Small intestine (tissue), 7 donors: ENCODE measurements at regions not wholly inside any gene's neighbourhood (a gene's known extent, or its start where the extent isn't known, plus 50 kb on each side); places are given as distances from the start of the nearest gene placed in this dataset.

Experiments
- DNase-seq, 2 donors: peaks; one replicate each; pipeline versions ENCODE4 v3.0.0 to v3.0.0-alpha.2; 2013
- FAIRE-seq: peaks from 2 replicates; lab custom pipeline; 2012; peaks lifted over from hg19 to GRCh38; lab: Jason Lieb, UNC
- H3K27ac ChIP-seq, 3 donors: one replicate each; pipeline ENCODE4 v1.5.1; 2013; ENCODE audit warnings: low read length in 2 of 3, mild to moderate bottlenecking in 2 of 3, control low read depth in 1 of 3, inconsistent platforms in 1 of 3, low read depth in 1 of 3, moderate library complexity in 1 of 3
- H3K27me3 ChIP-seq, 3 donors: one replicate each; pipeline ENCODE4 v1.6.1; 2013; ENCODE audit warnings: low read length in 3 of 3, inconsistent platforms in 1 of 3; ENCODE audit not compliant: control insufficient read depth in 3 of 3, insufficient read depth in 3 of 3
- H3K36me3 ChIP-seq, 3 donors: one replicate each; pipeline ENCODE4 v1.6.1; 2013; ENCODE audit warnings: low read length in 3 of 3, inconsistent platforms in 1 of 3, low read depth in 1 of 3, mild to moderate bottlenecking in 1 of 3, moderate library complexity in 1 of 3; ENCODE audit not compliant: control insufficient read depth in 3 of 3, insufficient read depth in 2 of 3
- H3K4me1 ChIP-seq, 3 donors: one replicate each; pipeline ENCODE4 v1.6.1; 2013; ENCODE audit warnings: low read length in 2 of 3, inconsistent platforms in 1 of 3, low read depth in 1 of 3, mild to moderate bottlenecking in 1 of 3, moderate library complexity in 1 of 3; ENCODE audit not compliant: control insufficient read depth in 3 of 3, insufficient read depth in 2 of 3
- H3K4me3 ChIP-seq, 3 donors: one replicate each; pipeline ENCODE4 v1.5.1; 2013; ENCODE audit warnings: low read length in 3 of 3, control low read depth in 1 of 3, inconsistent platforms in 1 of 3, low read depth in 1 of 3, mild to moderate bottlenecking in 1 of 3, moderate library complexity in 1 of 3
- H3K9me3 ChIP-seq, 2 donors: one replicate each; pipeline ENCODE4 v1.6.1; 2013; ENCODE audit warnings: low read depth in 1 of 2, low read length in 1 of 2; ENCODE audit not compliant: control insufficient read depth in 2 of 2, insufficient read depth in 1 of 2
- WGBS, 3 donors: extraction: QIAGEN DNeasy Blood & Tissue Kit; methylation state at CpG; one replicate each; pipeline ENCODE4 v1.1.7; 2013; 5-methylcytosine and 5-hydroxymethylcytosine counted together
- donor health status: healthy with polysubstance abuse.
- donor health status: control.
- donor health status: control.
- donor health status: Bipolar disorder and iron deficiency.
- donor health status: healthy.

DNA sequence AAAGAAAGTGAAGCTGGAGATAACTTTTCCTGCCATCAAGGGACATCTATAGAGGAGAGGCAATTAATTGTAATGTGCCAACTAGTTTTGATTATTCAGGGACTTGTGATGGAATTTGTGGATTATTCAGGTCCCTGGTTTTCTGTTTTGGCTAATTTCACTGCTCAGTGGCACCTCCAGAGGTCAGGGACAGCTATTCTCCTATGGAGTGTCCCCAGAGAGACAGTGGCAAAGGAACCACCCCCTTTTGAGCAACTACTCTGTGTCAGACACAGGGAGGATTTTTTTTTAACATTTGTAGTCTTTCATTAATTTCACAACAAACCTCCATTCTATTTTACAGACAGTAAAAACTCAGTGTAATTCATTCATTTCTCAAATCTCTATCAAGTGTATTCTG is 206.0 kb upstream of the SPRED2 start:
- H3K9me3 ChIP-seq: no peaks in the 10 kb centered on the region
- no peaks in the 10 kb centered on the region for H3K36me3 ChIP-seq
- H3K27ac ChIP-seq: no peak overlapping the region
- H3K27me3 ChIP-seq: peaks cover 2 to 7% (median 3%) of the 10 kb centered on the region in 3 donors
- no peak for DNase-seq
- H3K4me3 ChIP-seq: no peak overlapping the region
- no peaks in the 10 kb centered on the region for H3K4me1 ChIP-seq
- no peak for FAIRE-seq

- Histone ChIP-seq H3K36me3 (no peaks in the 10 kb centered on the region), H3K27ac (no peak overlapping the region), H3K9me3 (no peaks in the 10 kb centered on the region), H3K27me3 (peaks cover 2 to 7% (median 3%) of the 10 kb centered on the region in 3 donors), H3K4me3 (no peak overlapping the region), H3K4me1 (no peaks in the 10 kb centered on the region)
- no peak for DNase-seq
- 44 to 67% (median 63%) methylated on average over 7 of the region's 7 CpGs for WGBS, 3 donors
- FAIRE-seq: no peak
Measured at GRCh38 chr2:65636813-65637483, 204.5 kb upstream of the SPRED2 start.

DNA sequence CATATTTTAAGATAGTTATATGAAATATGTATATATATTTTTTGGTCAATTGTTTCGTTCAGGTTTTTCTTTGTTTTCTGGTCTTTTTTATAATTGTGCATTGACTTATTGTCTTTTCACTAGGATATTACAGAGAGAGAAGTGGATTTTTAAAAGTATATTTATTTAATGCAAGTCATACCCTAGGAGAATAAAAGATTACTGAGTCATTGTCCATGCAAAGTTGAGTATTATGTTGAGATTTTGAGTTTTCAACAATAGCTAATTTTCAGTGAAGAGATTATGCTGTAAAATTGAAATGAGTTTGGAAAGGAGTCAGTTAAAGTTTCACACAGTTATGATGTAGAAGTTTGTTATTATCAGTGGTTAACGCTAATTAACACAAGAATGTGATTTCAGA is 203.6 kb upstream of the SPRED2 start:
- WGBS, 3 donors: 62 to 73% (median 70%) methylated on average over 2 of the region's 2 CpGs
- Histone ChIP-seq H3K4me1 (no peaks in the 10 kb centered on the region), H3K9me3 (no peaks in the 10 kb centered on the region), H3K27ac (no peak overlapping the region), H3K4me3 (no peak overlapping the region), H3K36me3 (no peaks in the 10 kb centered on the region), H3K27me3 (peaks cover 2 to 7% (median 3%) of the 10 kb centered on the region in 3 donors)
- DNase-seq (no peak), FAIRE-seq (no peak)

DNA sequence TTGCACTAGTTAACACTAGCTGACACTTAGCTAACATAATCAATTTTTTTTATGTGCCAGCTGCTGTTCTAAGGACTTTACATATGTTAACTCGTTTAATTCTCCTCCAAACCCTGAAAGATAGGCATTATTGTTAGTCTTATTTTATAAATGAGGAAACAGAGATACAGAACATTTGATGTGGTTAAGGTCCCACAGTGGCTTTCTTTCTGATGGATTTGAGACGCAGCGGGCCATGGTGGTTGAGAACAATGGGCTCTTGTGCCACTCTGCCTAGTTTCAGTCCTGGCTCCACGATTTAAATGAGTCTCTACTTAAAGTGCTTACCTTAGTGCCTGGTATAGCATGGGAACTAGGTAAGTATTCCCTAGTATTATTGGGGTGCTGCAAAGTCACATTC is 201.9 kb upstream of the SPRED2 start:
- Histone ChIP-seq H3K4me1 (no peaks in the 10 kb centered on the region), H3K27me3 (peaks cover 2 to 4% (median 3%) of the 10 kb centered on the region in 3 donors), H3K4me3 (no peak overlapping the region), H3K27ac (no peak overlapping the region), H3K36me3 (no peaks in the 10 kb centered on the region), H3K9me3 (no peaks in the 10 kb centered on the region)
- FAIRE-seq (no peak), DNase-seq (no peak)
- WGBS, 3 donors: 63 to 77% (median 64%) methylated on average over 4 of the region's 4 CpGs

DNA sequence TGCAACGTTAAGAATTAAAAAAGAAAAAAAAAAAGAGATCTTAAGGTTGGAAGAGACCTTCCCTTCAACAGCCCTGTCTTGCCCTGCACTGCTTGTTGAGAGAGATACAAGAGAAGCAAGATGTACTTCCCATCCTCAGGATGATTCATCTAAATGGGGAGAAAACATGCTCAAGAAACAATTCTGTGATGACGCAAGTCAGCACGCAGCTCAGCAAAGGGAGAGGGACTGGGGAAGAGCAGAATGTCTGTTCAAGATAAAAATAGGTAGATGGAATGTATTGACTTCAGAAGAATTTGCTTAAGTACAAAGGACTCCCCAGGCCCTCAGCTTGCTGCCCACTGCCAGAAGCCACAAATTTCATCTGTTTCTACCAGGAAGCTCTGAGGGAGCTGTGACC is 198.2 kb upstream of the SPRED2 start:
- FAIRE-seq (no peak), DNase-seq (no peak)
- Histone ChIP-seq H3K27me3 (no peaks in the 10 kb centered on the region), H3K36me3 (no peaks in the 10 kb centered on the region), H3K27ac (no peak overlapping the region), H3K9me3 (peaks cover 0 to 3% of the 10 kb centered on the region in 2 donors), H3K4me3 (no peak overlapping the region), H3K4me1 (no peaks in the 10 kb centered on the region)
- 75 to 85% (median 77%) methylated on average over 3 of the region's 3 CpGs for WGBS, 3 donors

- Histone ChIP-seq H3K27me3 (no peaks in the 10 kb centered on the region), H3K36me3 (no peaks in the 10 kb centered on the region), H3K4me1 (no peaks in the 10 kb centered on the region), H3K9me3 (peaks cover 0 to 3% of the 10 kb centered on the region in 2 donors), H3K4me3 (no peak overlapping the region), H3K27ac (no peak overlapping the region)
- 85 to 96% (median 91%) methylated on average over 2 of the region's 2 CpGs for WGBS, 3 donors
- DNase-seq (no peak), FAIRE-seq (no peak)
Measured at GRCh38 chr2:65628156-65628555, 195.8 kb upstream of the SPRED2 start.

- no peaks in the 10 kb centered on the region for H3K4me1 ChIP-seq
- DNase-seq (no peak), FAIRE-seq (no peak)
- no peak overlapping the region for H3K4me3 ChIP-seq
- H3K27ac ChIP-seq: no peak overlapping the region
- peaks cover 0 to 2% (median 0%) of the 10 kb centered on the region in 3 donors for H3K27me3 ChIP-seq
- peaks cover 0 to 3% of the 10 kb centered on the region in 2 donors for H3K9me3 ChIP-seq
- H3K36me3 ChIP-seq: no peaks in the 10 kb centered on the region
Measured at GRCh38 chr2:65626831-65627230, 194.4 kb upstream of the SPRED2 start.

DNA sequence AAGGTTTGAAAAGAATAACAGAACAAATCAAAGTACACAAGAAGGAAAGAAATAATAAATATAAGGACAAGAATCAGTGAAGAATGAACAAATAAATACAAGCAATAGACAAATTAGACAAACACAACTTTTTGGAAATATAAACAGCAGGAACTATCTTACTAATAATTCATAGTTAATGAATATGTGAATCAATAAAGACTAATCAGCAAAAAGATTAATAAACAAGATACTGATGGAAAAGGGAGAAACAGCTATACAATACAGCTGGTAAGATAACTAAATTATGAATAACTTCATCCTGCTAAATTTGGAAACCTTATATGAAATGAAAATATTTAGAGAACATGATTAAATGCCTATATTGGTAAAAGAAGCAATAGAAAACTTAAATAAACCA is 193.6 kb upstream of the SPRED2 start:
- Histone ChIP-seq H3K4me1 (no peaks in the 10 kb centered on the region), H3K36me3 (no peaks in the 10 kb centered on the region), H3K27me3 (peaks cover 0 to 2% (median 0%) of the 10 kb centered on the region in 3 donors), H3K27ac (no peak overlapping the region), H3K4me3 (no peak overlapping the region), H3K9me3 (peaks cover 0 to 3% of the 10 kb centered on the region in 2 donors)
- no peak for DNase-seq
- peak; percentile 23 for FAIRE-seq

GRCh38 chr2:65622951-65623535 is 190.6 kb upstream of the SPRED2 start:
- FAIRE-seq (no peak), DNase-seq (no peak)
- H3K27ac ChIP-seq: no peak overlapping the region
- peaks cover 0 to 2% (median 2%) of the 10 kb centered on the region in 3 donors for H3K27me3 ChIP-seq
- peaks cover 0 to 2% of the 10 kb centered on the region in 2 donors for H3K9me3 ChIP-seq
- no peaks in the 10 kb centered on the region for H3K36me3 ChIP-seq
- no peak overlapping the region for H3K4me3 ChIP-seq
- 82 to 83% (median 83%) methylated on average over 4 of the region's 4 CpGs for WGBS, 3 donors
- H3K4me1 ChIP-seq: no peaks in the 10 kb centered on the region
